HUES64 (cell line): ENCODE measurements at regions not wholly inside any gene's neighbourhood (a gene's known extent, or its start where the extent isn't known, plus 50 kb on each side); places are given as distances from the start of the nearest gene placed in this dataset.

ENCODE experiments used
- H3K27ac ChIP-seq: 2 replicates; pipeline ENCODE4 v1.7.0; 2013; ENCODE audit warnings: low read depth, low read length, inconsistent platforms
- H3K27me3 ChIP-seq: 2 replicates; pipeline ENCODE4 v1.6.1; 2013; ENCODE audit warnings: mild to moderate bottlenecking, low read length; ENCODE audit not compliant: insufficient read depth
- H3K36me3 ChIP-seq: 2 replicates; pipeline ENCODE4 v1.6.1; 2013; ENCODE audit warnings: mild to moderate bottlenecking, low read length; ENCODE audit not compliant: insufficient read depth
- H3K4me1 ChIP-seq: 2 replicates; pipeline ENCODE4 v1.6.1; 2013; ENCODE audit warnings: mild to moderate bottlenecking, low read length, moderate library complexity; ENCODE audit not compliant: insufficient read depth
- H3K4me3 ChIP-seq: 2 replicates; pipeline ENCODE4 v1.5.1; 2013; ENCODE audit warnings: mild to moderate bottlenecking, low read length, moderate library complexity
- H3K9ac ChIP-seq: 2 replicates; pipeline ENCODE4 v1.6.1; 2013; ENCODE audit warnings: mild to moderate bottlenecking, low read depth, low read length
- H3K9me3 ChIP-seq: 2 replicates; pipeline ENCODE4 v1.6.1; 2013; ENCODE audit warnings: low read depth, low read length; ENCODE audit not compliant: insufficient read depth
- WGBS: fragments of 150-250, 120-280 bp; methylation state at CpG from one replicate; pipeline ENCODE4 v1.1.7; 2013; ENCODE audit warnings: missing lambda C conversion rate; 5-methylcytosine and 5-hydroxymethylcytosine counted together

GRCh38 chr12:39077226-39077625, 171.8 kb upstream of the CPNE8 start:
- Histone ChIP-seq H3K27me3 (no peaks in the 10 kb centered on the region), H3K4me3 (no peak overlapping the region), H3K9me3 (no peaks in the 10 kb centered on the region), H3K9ac (no peak overlapping the region), H3K4me1 (no peaks in the 10 kb centered on the region), H3K36me3 (no peaks in the 10 kb centered on the region), H3K27ac (no peak overlapping the region)
- whole genome bisulfite sequencing, result 93% methylated on average over 2 of the region's 2 CpGs

- no peak overlapping the region for H3K27ac ChIP-seq
- no peaks in the 10 kb centered on the region for H3K4me1 ChIP-seq
- H3K9me3 ChIP-seq, result no peaks in the 10 kb centered on the region
- H3K9ac ChIP-seq, result no peak overlapping the region
- no peak overlapping the region for H3K4me3 ChIP-seq
- WGBS, result 100% methylated on average over 2 of the region's 2 CpGs
- no peaks in the 10 kb centered on the region for H3K27me3 ChIP-seq
- no peaks in the 10 kb centered on the region for H3K36me3 ChIP-seq
Measured at GRCh38 chr12:39074063-39074462, 168.7 kb upstream of the CPNE8 start.

DNA sequence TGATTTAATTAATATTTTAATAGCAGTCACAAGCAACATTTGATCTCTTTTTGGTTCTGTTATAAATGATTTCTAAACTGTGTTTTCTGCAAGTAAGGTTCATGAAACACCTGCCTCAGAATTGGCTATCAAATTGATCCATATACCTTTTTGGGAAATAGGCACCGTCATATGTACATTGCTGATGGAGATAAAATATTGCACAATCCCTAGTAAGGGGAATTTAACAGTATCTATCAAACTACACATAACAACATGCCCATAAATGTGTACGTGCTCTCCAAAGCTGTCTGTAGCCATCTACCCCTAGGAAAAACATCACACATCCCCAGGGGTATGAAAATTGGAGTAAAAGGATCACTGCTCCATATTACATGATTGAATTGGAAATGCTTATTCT, 167.3 kb upstream of the CPNE8 start:
- H3K36me3 ChIP-seq, result no peaks in the 10 kb centered on the region
- no peaks in the 10 kb centered on the region for H3K4me1 ChIP-seq
- no peaks in the 10 kb centered on the region for H3K27me3 ChIP-seq
- no peaks in the 10 kb centered on the region for H3K9me3 ChIP-seq
- H3K4me3 ChIP-seq, result no peak overlapping the region
- H3K9ac ChIP-seq, result no peak overlapping the region
- H3K27ac ChIP-seq, result no peak overlapping the region
- WGBS, result no CpG with 5 or more reads among the region's 2 CpGs

GRCh38 chr12:39071611-39072010, 166.2 kb upstream of the CPNE8 start:
- no peak overlapping the region for H3K27ac ChIP-seq
- no peaks in the 10 kb centered on the region for H3K4me1 ChIP-seq
- 94% methylated on average over 3 of the region's 4 CpGs for WGBS
- no peak overlapping the region for H3K4me3 ChIP-seq
- H3K27me3 ChIP-seq, result no peaks in the 10 kb centered on the region
- H3K36me3 ChIP-seq, result no peaks in the 10 kb centered on the region
- no peaks in the 10 kb centered on the region for H3K9me3 ChIP-seq
- no peak overlapping the region for H3K9ac ChIP-seq

DNA sequence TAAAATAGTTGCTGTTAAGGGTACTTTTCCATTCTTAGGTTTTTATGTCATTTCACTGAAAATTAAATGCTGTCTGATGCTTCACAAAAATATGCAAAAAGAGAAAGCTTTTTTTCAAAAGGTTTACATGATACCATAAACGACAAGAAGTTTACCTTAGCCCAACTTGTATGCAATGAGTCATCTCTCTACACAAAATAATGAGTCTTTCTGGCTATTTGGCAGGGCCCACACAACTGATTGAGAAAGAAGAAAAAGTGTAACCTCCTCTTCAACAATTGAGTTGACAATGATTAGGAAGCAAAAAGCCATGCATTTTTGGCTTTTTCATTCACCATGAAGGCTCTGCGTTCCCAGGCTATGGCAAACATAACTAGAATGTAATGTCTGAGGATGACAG, 165.4 kb upstream of the CPNE8 start:
- no peak overlapping the region for H3K27ac ChIP-seq

DNA sequence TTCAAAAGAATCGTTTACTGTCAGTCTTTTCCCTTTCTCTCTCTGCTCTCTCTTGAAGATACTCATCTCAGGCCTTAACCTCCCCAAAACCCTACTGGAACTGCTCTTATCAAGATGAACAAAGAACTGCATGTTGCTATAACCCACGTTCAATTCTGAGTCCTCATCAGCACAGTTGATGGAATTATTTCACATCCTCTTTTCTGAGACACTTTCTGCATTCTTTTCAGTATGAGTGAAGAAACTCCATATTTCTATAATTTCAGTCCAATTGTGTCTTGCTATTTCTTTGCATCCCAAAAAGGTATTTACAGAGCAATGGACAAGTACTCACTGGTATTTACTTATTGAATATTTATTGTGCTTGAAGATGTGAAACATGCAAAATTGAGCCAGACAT, 160.1 kb upstream of the CPNE8 start:
- H3K4me1 ChIP-seq, result no peaks in the 10 kb centered on the region
- no peak overlapping the region for H3K9ac ChIP-seq
- no peak overlapping the region for H3K4me3 ChIP-seq
- 88% methylated on average over 2 of the region's 2 CpGs for WGBS
- no peak overlapping the region for H3K27ac ChIP-seq
- no peaks in the 10 kb centered on the region for H3K9me3 ChIP-seq
- no peaks in the 10 kb centered on the region for H3K27me3 ChIP-seq
- H3K36me3 ChIP-seq, result no peaks in the 10 kb centered on the region

More for the DNA sequence above, 165.4 kb upstream of the CPNE8 start:
- no peaks in the 10 kb centered on the region for H3K9me3 ChIP-seq
- no peaks in the 10 kb centered on the region for H3K4me1 ChIP-seq
- no peak overlapping the region for H3K4me3 ChIP-seq
- no peak overlapping the region for H3K9ac ChIP-seq
- 86% methylated on average over 2 of the region's 2 CpGs for WGBS
- H3K36me3 ChIP-seq, result no peaks in the 10 kb centered on the region
- no peaks in the 10 kb centered on the region for H3K27me3 ChIP-seq

GRCh38 chr12:39064708-39065107, 159.3 kb upstream of the CPNE8 start:
- H3K27ac ChIP-seq, result no peak overlapping the region

DNA sequence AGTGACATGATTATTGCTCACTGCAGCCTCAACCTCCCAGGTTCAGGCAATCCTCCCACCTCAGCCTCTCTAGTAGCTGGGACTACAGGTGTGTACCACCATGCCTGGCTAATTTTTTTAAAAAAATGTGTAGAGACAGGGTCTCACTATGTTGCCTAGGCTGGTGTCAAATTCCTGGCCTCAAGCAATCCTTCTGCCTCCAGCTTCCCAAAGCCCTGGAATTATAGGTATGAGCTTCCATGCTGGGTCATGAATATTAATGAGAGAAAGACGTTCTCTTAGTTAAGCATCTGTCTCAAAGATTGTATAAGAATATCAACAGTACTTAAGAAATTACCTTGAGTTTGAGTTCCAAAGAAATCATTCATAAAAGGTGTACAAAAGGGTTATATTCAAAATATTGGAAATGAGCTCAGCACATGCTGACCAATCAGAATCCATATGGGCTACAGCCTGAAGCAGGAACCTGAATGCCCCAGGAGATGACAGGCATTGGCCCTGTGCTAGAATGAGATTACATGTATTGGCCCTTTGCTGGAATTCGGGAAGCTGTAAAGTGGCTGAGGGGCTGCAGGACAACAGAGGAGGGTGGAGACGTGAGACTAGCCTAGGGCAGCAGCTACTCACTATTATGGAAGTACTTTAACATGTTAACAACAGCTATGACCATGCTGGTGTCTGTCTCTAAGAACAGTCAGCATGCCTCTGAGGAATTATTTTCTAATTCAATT, 157.0 kb upstream of the CPNE8 start:
- 52% methylated on average over 2 of the region's 3 CpGs for WGBS
- no peaks in the 10 kb centered on the region for H3K9me3 ChIP-seq
- no peak overlapping the region for H3K4me3 ChIP-seq
- H3K9ac ChIP-seq, result no peak overlapping the region
- H3K4me1 ChIP-seq, result no peaks in the 10 kb centered on the region
- no peaks in the 10 kb centered on the region for H3K36me3 ChIP-seq
- no peak overlapping the region for H3K27ac ChIP-seq
- no peaks in the 10 kb centered on the region for H3K27me3 ChIP-seq

More at GRCh38 chr12:39064708-39065107, 159.3 kb upstream of the CPNE8 start:
- no peak overlapping the region for H3K9ac ChIP-seq
- H3K4me3 ChIP-seq, result no peak overlapping the region
- no peaks in the 10 kb centered on the region for H3K36me3 ChIP-seq
- 69% methylated on average over 6 of the region's 7 CpGs for WGBS
- H3K9me3 ChIP-seq, result no peaks in the 10 kb centered on the region
- no peaks in the 10 kb centered on the region for H3K4me1 ChIP-seq
- no peaks in the 10 kb centered on the region for H3K27me3 ChIP-seq

GRCh38 chr12:39061576-39061975, 156.2 kb upstream of the CPNE8 start:
- H3K4me1 ChIP-seq, result no peaks in the 10 kb centered on the region
- no peaks in the 10 kb centered on the region for H3K9me3 ChIP-seq
- H3K4me3 ChIP-seq, result no peak overlapping the region
- no peak overlapping the region for H3K9ac ChIP-seq
- no peaks in the 10 kb centered on the region for H3K36me3 ChIP-seq
- 81% methylated on average over 7 of the region's 7 CpGs for WGBS
- H3K27ac ChIP-seq, result no peak overlapping the region
- H3K27me3 ChIP-seq, result no peaks in the 10 kb centered on the region

DNA sequence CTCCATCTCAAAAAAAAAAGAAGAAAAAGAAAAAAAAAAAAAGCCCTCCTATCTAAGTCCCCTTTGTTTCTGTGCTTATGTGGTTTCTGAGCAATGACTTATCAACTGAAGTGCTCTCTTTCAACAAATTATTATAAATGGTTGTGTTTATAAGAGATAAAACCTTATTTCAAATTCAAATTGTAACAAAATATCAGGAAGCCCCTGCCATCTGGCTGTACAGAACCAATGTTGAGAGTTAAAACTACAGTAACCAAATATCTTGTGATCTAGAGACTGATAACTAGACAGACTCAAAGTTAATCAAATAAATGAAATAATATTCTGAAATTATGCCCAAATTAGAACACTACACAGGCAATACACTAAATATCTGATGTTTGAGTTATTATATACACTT, 143.0 kb upstream of the CPNE8 start:
- no peaks in the 10 kb centered on the region for H3K36me3 ChIP-seq
- no peak overlapping the region for H3K4me3 ChIP-seq
- no peak overlapping the region for H3K9ac ChIP-seq
- H3K27me3 ChIP-seq, result no peaks in the 10 kb centered on the region
- H3K27ac ChIP-seq, result no peak overlapping the region
- no peaks in the 10 kb centered on the region for H3K9me3 ChIP-seq
- H3K4me1 ChIP-seq, result no peaks in the 10 kb centered on the region

DNA sequence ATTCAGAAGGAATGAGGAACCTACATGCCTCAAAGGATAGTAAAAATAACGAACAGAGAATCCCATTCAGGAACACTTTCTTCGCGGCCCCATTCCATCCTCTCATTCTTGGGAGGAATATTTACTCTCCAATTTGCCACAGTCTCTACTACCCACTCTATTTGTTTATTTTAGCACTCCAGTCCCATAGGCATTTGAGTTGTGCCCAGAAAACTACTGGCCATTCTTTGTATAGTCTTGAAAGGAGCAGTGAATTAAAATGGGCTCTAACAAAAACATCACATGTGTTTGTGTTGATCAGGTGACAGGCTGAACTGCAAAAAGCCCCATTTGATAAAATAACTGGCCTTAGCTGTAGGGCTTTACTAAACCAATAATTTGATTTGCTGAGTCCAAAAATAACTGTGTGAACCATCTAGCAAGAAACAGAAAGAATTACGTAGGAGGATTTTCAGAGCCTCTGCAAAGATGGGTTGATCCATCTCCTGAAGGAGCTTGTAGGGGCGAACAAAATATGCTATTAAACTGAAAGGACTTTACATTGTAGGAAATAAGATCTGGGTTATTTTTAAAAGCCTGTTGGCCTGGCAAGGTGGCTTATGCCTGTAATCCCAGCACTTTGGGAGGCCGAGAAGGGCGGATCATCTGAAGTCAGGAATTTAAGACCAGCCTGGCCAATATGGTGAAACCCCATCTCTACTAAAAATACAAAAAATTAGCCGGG, 142.3 kb upstream of the CPNE8 start:
- Histone ChIP-seq H3K4me1 (peaks cover 3% of the 10 kb centered on the region; the same call in 1 of the 2 replicates), H3K9ac (no peak overlapping the region), H3K4me3 (no peak overlapping the region), H3K9me3 (no peaks in the 10 kb centered on the region), H3K27ac (no peak overlapping the region), H3K36me3 (no peaks in the 10 kb centered on the region), H3K27me3 (no peaks in the 10 kb centered on the region)
- WGBS, result 95% methylated on average over 8 of the region's 8 CpGs
